MM.1S (cell line): ENCODE measurements at regions not wholly inside any gene's neighbourhood (a gene's known extent, or its start where the extent isn't known, plus 50 kb on each side); places are given as distances from the start of the nearest gene placed in this dataset.

Experiments used
- DNase-seq: peaks from one replicate; pipeline ENCODE4 v3.0.0-alpha.2; 2015
- H2AFZ ChIP-seq: fragments of 300-600 bp; sonication (generic); 2 replicates; pipeline ENCODE4 v1.6.0; 2016; ENCODE audit warnings: antibody characterized with exemption, low read length
- H3F3A ChIP-seq: fragments of 300-600 bp; sonication (generic); 2 replicates; pipeline ENCODE4 v1.6.1; 2016; ENCODE audit warnings: mild to moderate bottlenecking, antibody characterized with exemption, low read length, moderate library complexity, mixed read lengths; ENCODE audit not compliant: insufficient read depth
- H3K27ac ChIP-seq: fragments of 300-600 bp; sonication (generic); 2 replicates; pipeline ENCODE4 v1.5.1; 2016; ENCODE audit warnings: mild to moderate bottlenecking, low read length
- H3K27me3 ChIP-seq: fragments of 300-600 bp; sonication (generic); replicated peaks from 2 replicates; pipeline ENCODE4 v1.6.0; 2016; ENCODE audit warnings: low read length; ENCODE audit not compliant: insufficient read depth
- H3K36me3 ChIP-seq: fragments of 300-600 bp; sonication (generic); replicated peaks from 2 replicates; pipeline ENCODE4 v1.6.1; 2016; ENCODE audit warnings: mild to moderate bottlenecking, low read length, mixed read lengths; ENCODE audit not compliant: insufficient read depth
- H3K4me1 ChIP-seq: fragments of 300-600 bp; sonication (generic); 2 replicates; pipeline ENCODE4 v1.6.1; 2016; ENCODE audit warnings: low read length, mixed read lengths
- H3K4me2 ChIP-seq: fragments of 300-600 bp; sonication (generic); 2 replicates; pipeline ENCODE4 v1.6.0; 2016; ENCODE audit warnings: low read depth, low read length
- H3K4me3 ChIP-seq: fragments of 300-600 bp; sonication (generic); 2 replicates; pipeline ENCODE4 v1.5.1; 2016; ENCODE audit warnings: low read length, mixed read lengths
- H3K79me2 ChIP-seq: fragments of 300-600 bp; sonication (generic); 2 replicates; pipeline ENCODE4 v1.6.1; 2016; ENCODE audit warnings: mixed run types, low read length, mixed read lengths
- H3K9ac ChIP-seq: fragments of 300-600 bp; sonication (generic); 2 replicates; pipeline ENCODE4 v1.6.1; 2016; ENCODE audit warnings: low read length, mixed read lengths
- H3K9me2 ChIP-seq: fragments of 300-600 bp; sonication (generic); replicated peaks from 2 replicates; pipeline ENCODE4 v1.6.1; 2016; ENCODE audit warnings: mild to moderate bottlenecking, low read length, mixed read lengths; ENCODE audit not compliant: insufficient read depth
- H3K9me3 ChIP-seq: fragments of 300-600 bp; sonication (generic); replicated peaks from 2 replicates; pipeline ENCODE4 v1.6.1; 2016; ENCODE audit warnings: mild to moderate bottlenecking, low read length, mixed read lengths; ENCODE audit not compliant: insufficient read depth
- H4K20me1 ChIP-seq: fragments of 300-600 bp; sonication (generic); 2 replicates; pipeline ENCODE4 v1.6.1; 2016; ENCODE audit warnings: mild to moderate bottlenecking, low read length, moderate library complexity, mixed read lengths; ENCODE audit not compliant: insufficient read depth
- CTCF ChIP-seq: fragments of 300-600 bp; sonication (generic); IDR thresholded peaks from 2 replicates; pipeline ENCODE4 v1.5.1; 2016; ENCODE audit warnings: antibody characterized with exemption, low read length, mixed read lengths
- EZH2 ChIP-seq: fragments of 300-600 bp; sonication (generic); optimal IDR thresholded peaks from 2 replicates; pipeline ENCODE3; 2017; ENCODE audit warnings: low read depth, mild to moderate bottlenecking, antibody characterized with exemption, low read length, mixed read lengths
- EZH2phosphoT487 ChIP-seq: fragments of 300-600 bp; sonication (generic); IDR thresholded peaks from 2 replicates; pipeline ENCODE4 v1.6.1; 2018; ENCODE audit warnings: antibody characterized with exemption, low read length

GRCh38 chr13:39855236-39855635 lies 199.8 kb downstream of the COG6 start:
- H2AFZ ChIP-seq: no peak overlapping the region
- no peak overlapping the region for H3K9ac ChIP-seq
- H3K9me3 ChIP-seq: no peaks in the 10 kb centered on the region
- H3F3A ChIP-seq: no peaks in the 10 kb centered on the region
- DNase-seq: no peak
- H3K4me2 ChIP-seq: no peak overlapping the region
- H4K20me1 ChIP-seq: no peaks in the 10 kb centered on the region
- H3K27me3 ChIP-seq: no peaks in the 10 kb centered on the region
- H3K27ac ChIP-seq: no peak overlapping the region
- no peaks in the 10 kb centered on the region for H3K36me3 ChIP-seq
- H3K4me1 ChIP-seq: no peaks in the 10 kb centered on the region
- H3K9me2 ChIP-seq: no peaks in the 10 kb centered on the region
- no peak overlapping the region for H3K4me3 ChIP-seq
- no peak for TF ChIP-seq CTCF
- no peak for TF ChIP-seq EZH2
- no peak for TF ChIP-seq EZH2phosphoT487
- H3K79me2 ChIP-seq: no peaks in the 10 kb centered on the region

GRCh38 chr13:39856714-39857113 lies 201.3 kb downstream of the COG6 start:
- H3K4me1 ChIP-seq: no peaks in the 10 kb centered on the region
- no peak overlapping the region for H3K27ac ChIP-seq
- DNase-seq: no peak
- no peaks in the 10 kb centered on the region for H3K27me3 ChIP-seq
- H3K4me3 ChIP-seq: no peak overlapping the region
- H3K79me2 ChIP-seq: no peaks in the 10 kb centered on the region
- no peaks in the 10 kb centered on the region for H3K36me3 ChIP-seq
- no peak for TF ChIP-seq EZH2
- no peak for TF ChIP-seq CTCF
- TF ChIP-seq EZH2phosphoT487: no peak
- no peak overlapping the region for H3K9ac ChIP-seq
- H3F3A ChIP-seq: no peaks in the 10 kb centered on the region
- no peak overlapping the region for H2AFZ ChIP-seq
- H3K4me2 ChIP-seq: no peak overlapping the region
- no peaks in the 10 kb centered on the region for H3K9me2 ChIP-seq
- H3K9me3 ChIP-seq: no peaks in the 10 kb centered on the region
- H4K20me1 ChIP-seq: no peaks in the 10 kb centered on the region

GRCh38 chr13:39858794-39859193 lies 203.3 kb downstream of the COG6 start:
- Histone ChIP-seq H3K36me3 (no peaks in the 10 kb centered on the region), H2AFZ (no peak overlapping the region), H3K79me2 (no peaks in the 10 kb centered on the region), H3F3A (no peaks in the 10 kb centered on the region), H3K9me2 (no peaks in the 10 kb centered on the region), H3K9me3 (no peaks in the 10 kb centered on the region), H3K27me3 (no peaks in the 10 kb centered on the region), H3K27ac (no peak overlapping the region), H3K4me1 (no peaks in the 10 kb centered on the region), H3K4me2 (no peak overlapping the region), H3K4me3 (no peak overlapping the region), H3K9ac (no peak overlapping the region), H4K20me1 (no peaks in the 10 kb centered on the region)
- no peak for DNase-seq
- TF ChIP-seq EZH2 (no peak), EZH2phosphoT487 (no peak), CTCF (no peak)
